CD14-positive monocyte (primary cell): ENCODE measurements at regions not wholly inside any gene's neighbourhood (a gene's known extent, or its start where the extent isn't known, plus 50 kb on each side); places are given as distances from the start of the nearest gene placed in this dataset.

Experiments used
- DNase-seq, 3 donors: peaks; one replicate each; pipeline ENCODE4 v3.0.0-alpha.2; 2011 to 2022
- H2AFZ ChIP-seq: 2 replicates; pipeline ENCODE4 v1.6.0; 2012; ENCODE audit warnings: mild to moderate bottlenecking, low read depth, low read length, inconsistent platforms; ENCODE audit not compliant: insufficient read depth, poor library complexity, severe bottlenecking
- H3K27ac ChIP-seq, 2 donors: 1 replicate in 1 of 2; 2 replicates in 1 of 2; pipeline ENCODE4 v1.5.1; 2012 to 2013; ENCODE audit warnings: low read length in 2 of 2, control low read depth in 1 of 2, inconsistent platforms in 1 of 2, low read depth in 1 of 2, mild to moderate bottlenecking in 1 of 2
- H3K27me3 ChIP-seq, 2 donors: one replicate each; pipeline versions ENCODE4 v1.6.0 to v1.6.1; 2011 to 2013; ENCODE audit warnings: low read length in 2 of 2; ENCODE audit not compliant: control insufficient read depth in 2 of 2, insufficient read depth in 2 of 2
- H3K36me3 ChIP-seq, 2 donors: replicated peaks in 1 of 2; 1 replicate in 1 of 2; 2 replicates in 1 of 2; pipeline versions ENCODE4 v1.5.1 to v1.6.1; 2012 to 2013; ENCODE audit warnings: low read length in 2 of 2, control low read depth in 1 of 2, inconsistent platforms in 1 of 2, mild to moderate bottlenecking in 1 of 2; ENCODE audit not compliant: insufficient read depth in 2 of 2, control insufficient read depth in 1 of 2
- H3K4me1 ChIP-seq, 2 donors: 1 replicate in 1 of 2; 2 replicates in 1 of 2; pipeline versions ENCODE4 v1.5.1 to v1.6.1; 2012 to 2013; ENCODE audit warnings: low read length in 2 of 2, control low read depth in 1 of 2, inconsistent platforms in 1 of 2, mild to moderate bottlenecking in 1 of 2, moderate library complexity in 1 of 2; ENCODE audit not compliant: insufficient read depth in 2 of 2, control insufficient read depth in 1 of 2
- H3K4me2 ChIP-seq: replicated peaks from 2 replicates; pipeline ENCODE3; 2012; ENCODE audit warnings: low read length, moderate library complexity, mild to moderate bottlenecking; ENCODE audit not compliant: poor library complexity, severe bottlenecking; ENCODE audit errors: extremely low read depth
- H3K4me3 ChIP-seq, 3 experiments: fragments of 200-600 bp in 1 of 3; sonication (generic) in 1 of 3; replicated peaks in 1 of 3; 1 replicate in 2 of 3; 2 replicates in 1 of 3; pipeline ENCODE4 v1.5.1; 2011 to 2013; ENCODE audit warnings: low read length in 3 of 3, mild to moderate bottlenecking in 3 of 3, control low read depth in 2 of 3, low read depth in 2 of 3, inconsistent platforms in 1 of 3, moderate library complexity in 1 of 3
- H3K79me2 ChIP-seq: 2 replicates; pipeline ENCODE4 v1.6.0; 2012; ENCODE audit warnings: mild to moderate bottlenecking, control low read depth, inconsistent platforms, low read length, moderate library complexity; ENCODE audit not compliant: insufficient read depth
- H3K9ac ChIP-seq: 2 replicates; pipeline ENCODE4 v1.6.0; 2017; ENCODE audit warnings: low read length, mild to moderate bottlenecking; ENCODE audit not compliant: insufficient read depth, poor library complexity, severe bottlenecking
- H3K9me3 ChIP-seq, 2 donors: replicated peaks in 1 of 2; 1 replicate in 1 of 2; 2 replicates in 1 of 2; pipeline versions ENCODE4 v1.5.1 to v1.6.1; 2012 to 2013; ENCODE audit warnings: low read length in 2 of 2, control low read depth in 1 of 2; ENCODE audit not compliant: control insufficient read depth in 1 of 2, insufficient read depth in 1 of 2
- H4K20me1 ChIP-seq: 2 replicates; pipeline ENCODE4 v1.6.0; 2012; ENCODE audit warnings: mild to moderate bottlenecking, low read length, control low read depth, moderate library complexity; ENCODE audit not compliant: insufficient read depth
- H3K27ac Mint-ChIP-seq, 7 donors: one replicate each; pipeline ENCODE4 v1.8.0; 2020; ENCODE audit warnings: mild to moderate bottlenecking in 7 of 7, mixed read lengths in 7 of 7, moderate library complexity in 6 of 7, inconsistent platforms in 2 of 7
- H3K27me3 Mint-ChIP-seq, 3 donors: one replicate each; pipeline ENCODE4 v1.8.0; 2021 to 2022; ENCODE audit warnings: low read depth in 3 of 3, mild to moderate bottlenecking in 3 of 3, mixed read lengths in 3 of 3, moderate library complexity in 3 of 3, inconsistent platforms in 1 of 3
- H3K36me3 Mint-ChIP-seq, 2 donors: one replicate each; pipeline ENCODE4 v1.8.0; 2020; ENCODE audit warnings: mixed read lengths in 2 of 2, inconsistent platforms in 1 of 2, mild to moderate bottlenecking in 1 of 2
- H3K4me1 Mint-ChIP-seq: one replicate; pipeline ENCODE4 v1.8.0; 2020; ENCODE audit warnings: mild to moderate bottlenecking, mixed read lengths
- H3K4me3 Mint-ChIP-seq, 2 donors: one replicate each; pipeline ENCODE4 v1.8.0; 2020; ENCODE audit warnings: mild to moderate bottlenecking in 2 of 2, mixed read lengths in 2 of 2, moderate library complexity in 1 of 2
- H3K9me3 Mint-ChIP-seq, 7 donors: one replicate each; pipeline ENCODE4 v1.8.0; 2020 to 2022; ENCODE audit warnings: mixed read lengths in 7 of 7, mild to moderate bottlenecking in 6 of 7, moderate library complexity in 6 of 7, inconsistent platforms in 2 of 7
- WGBS: methylation state at CpG from one replicate; pipeline ENCODE4 v1.1.5; 2013; ENCODE audit warnings: missing lambda C conversion rate; ENCODE audit not compliant: insufficient coverage; 5-methylcytosine and 5-hydroxymethylcytosine counted together
- intact Hi-C, 2 donors: fragments of 100-400 bp; cut with micrococcal nuclease; formaldehyde crosslinking; loops; one replicate each; pipeline versions ENCODE4 v1.15.0 to v1.15.1; 2023
- TF ChIP-seq, protein P1 (sequence below): fragments of 200-600 bp; IDR thresholded peaks from one replicate; pipeline ENCODE4 v1.8.0; 2022; ENCODE audit warnings: antibody characterized with exemption, mild to moderate bottlenecking

DNA sequence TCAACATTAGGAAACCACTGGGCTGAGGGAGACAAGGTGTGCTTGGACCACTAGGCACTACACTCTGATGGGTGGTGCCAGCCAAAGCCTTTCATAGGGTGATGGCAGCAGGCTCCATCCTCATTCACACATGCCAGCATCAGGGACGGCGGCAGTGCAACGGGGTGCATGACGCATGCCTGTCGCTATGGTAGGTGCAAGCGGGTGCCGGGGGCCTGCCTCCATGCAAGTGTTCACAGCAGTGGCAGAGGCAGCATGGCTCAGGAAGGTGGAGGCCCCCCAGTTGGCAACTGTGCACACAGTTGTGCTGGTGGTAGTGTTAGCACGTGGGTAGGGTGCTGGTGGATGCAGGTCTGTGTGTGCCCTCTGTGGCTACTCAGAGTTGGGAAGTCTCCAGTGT lies 184.1 kb downstream of the RELL1 start:
- intact Hi-C loops = no loop called here
- H3K27me3 Mint-ChIP-seq = peaks cover 3 to 13% (median 12%) of the 10 kb centered on the region in 3 donors
- Histone ChIP-seq H3K9ac (no peak overlapping the region), H4K20me1 (no peaks in the 10 kb centered on the region), H3K4me3 (no peak overlapping the region), H3K4me1 (no peaks in the 10 kb centered on the region), H2AFZ (no peak overlapping the region), H3K36me3 (no peaks in the 10 kb centered on the region), H3K4me2 (no peak overlapping the region), H3K79me2 (no peaks in the 10 kb centered on the region), H3K9me3 (peaks cover 0 to 5% of the 10 kb centered on the region in 2 donors), H3K27me3 (peaks cover 0 to 4% of the 10 kb centered on the region in 2 donors), H3K27ac (no peak overlapping the region)
- H3K36me3 Mint-ChIP-seq = no peaks in the 10 kb centered on the region
- no peak for DNase-seq
- TF ChIP-seq, protein P1, sequence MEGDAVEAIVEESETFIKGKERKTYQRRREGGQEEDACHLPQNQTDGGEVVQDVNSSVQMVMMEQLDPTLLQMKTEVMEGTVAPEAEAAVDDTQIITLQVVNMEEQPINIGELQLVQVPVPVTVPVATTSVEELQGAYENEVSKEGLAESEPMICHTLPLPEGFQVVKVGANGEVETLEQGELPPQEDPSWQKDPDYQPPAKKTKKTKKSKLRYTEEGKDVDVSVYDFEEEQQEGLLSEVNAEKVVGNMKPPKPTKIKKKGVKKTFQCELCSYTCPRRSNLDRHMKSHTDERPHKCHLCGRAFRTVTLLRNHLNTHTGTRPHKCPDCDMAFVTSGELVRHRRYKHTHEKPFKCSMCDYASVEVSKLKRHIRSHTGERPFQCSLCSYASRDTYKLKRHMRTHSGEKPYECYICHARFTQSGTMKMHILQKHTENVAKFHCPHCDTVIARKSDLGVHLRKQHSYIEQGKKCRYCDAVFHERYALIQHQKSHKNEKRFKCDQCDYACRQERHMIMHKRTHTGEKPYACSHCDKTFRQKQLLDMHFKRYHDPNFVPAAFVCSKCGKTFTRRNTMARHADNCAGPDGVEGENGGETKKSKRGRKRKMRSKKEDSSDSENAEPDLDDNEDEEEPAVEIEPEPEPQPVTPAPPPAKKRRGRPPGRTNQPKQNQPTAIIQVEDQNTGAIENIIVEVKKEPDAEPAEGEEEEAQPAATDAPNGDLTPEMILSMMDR = no peak
- H3K27ac Mint-ChIP-seq = no peak overlapping the region
- H3K4me3 Mint-ChIP-seq = no peak overlapping the region
- no peaks in the 10 kb centered on the region for H3K4me1 Mint-ChIP-seq
- peaks cover 3 to 18% (median 13%) of the 10 kb centered on the region in 7 donors for H3K9me3 Mint-ChIP-seq
- WGBS = 96% methylated on average over 4 of the region's 8 CpGs
